Prostate gland (tissue), 2 donors: ENCODE measurements at regions not wholly inside any gene's neighbourhood (a gene's known extent, or its start where the extent isn't known, plus 50 kb on each side); places are given as distances from the start of the nearest gene placed in this dataset.

Source experiments
- DNase-seq: peaks from one replicate; pipeline ENCODE4 v3.0.0-alpha.2; 2019; ENCODE audit warnings: low spot score
- H3K27ac ChIP-seq, 2 donors: fragments of 200-600 bp; sonication (generic); 2 replicates each; pipeline ENCODE4 v1.5.1; 2017 to 2019
- H3K27me3 ChIP-seq: fragments of 200-600 bp; sonication (generic); replicated peaks from 2 replicates; pipeline ENCODE4 v1.5.1; 2019; ENCODE audit not compliant: insufficient read depth
- H3K36me3 ChIP-seq, 2 donors: fragments of 200-600 bp; sonication (generic); 1 replicate in 1 of 2; 2 replicates in 1 of 2; pipeline versions ENCODE4 v1.5.1 to v1.8.1; 2017 to 2019
- H3K4me1 ChIP-seq: fragments of 200-600 bp; sonication (generic); replicated peaks from 2 replicates; pipeline ENCODE4 v1.5.1; 2019
- H3K4me3 ChIP-seq, 2 donors: fragments of 200-600 bp; sonication (generic); 2 replicates each; pipeline ENCODE4 v1.5.1; 2017 to 2019
- H3K9me3 ChIP-seq: fragments of 200-600 bp; sonication (generic); 2 replicates; pipeline ENCODE4 v1.5.1; 2017
- CTCF ChIP-seq, 4 experiments: fragments of 200-600 bp in 2 of 4; fragments of 450-650 bp in 2 of 4; sonication (generic) in 2 of 4; IDR thresholded peaks; 1 replicate in 3 of 4; 2 replicates in 1 of 4; pipeline ENCODE4 v1.5.1; 2016 to 2019; ENCODE audit warnings: antibody characterized with exemption in 4 of 4, mild to moderate bottlenecking in 2 of 4, moderate library complexity in 2 of 4
- POLR2A ChIP-seq: fragments of 450-650 bp; IDR thresholded peaks from one replicate; pipeline ENCODE4 v1.6.1; 2016; ENCODE audit warnings: antibody characterized with exemption, mild to moderate bottlenecking
- POLR2AphosphoS5 ChIP-seq: sonication (generic); formaldehyde crosslinking; IDR thresholded peaks from one replicate; pipeline ENCODE4 v1.6.1; 2017; ENCODE audit warnings: antibody characterized with exemption
- WGBS: methylation state at CpG from one replicate; pipeline ENCODE4 v1.1.5; 2018; 5-methylcytosine and 5-hydroxymethylcytosine counted together
- intact Hi-C: fragments of 100-400 bp; cut with DNase I; formaldehyde crosslinking; loops from one replicate; pipeline ENCODE4 v1.14.2; 2022

- no peak for DNase-seq
- Histone ChIP-seq H3K36me3 (no peaks in the 10 kb centered on the region), H3K9me3 (no peaks in the 10 kb centered on the region), H3K27ac (no peak overlapping the region), H3K27me3 (no peaks in the 10 kb centered on the region), H3K4me1 (no peaks in the 10 kb centered on the region), H3K4me3 (no peak overlapping the region)
- 79% methylated on average over 5 of the region's 5 CpGs for WGBS
- no peak for TF ChIP-seq POLR2AphosphoS5
- intact Hi-C loops, result no loop called here
Measured at GRCh38 chr9:82593501-82593900, 469.4 kb downstream of the RASEF start.

GRCh38 chr9:82597241-82598203, 465.4 kb downstream of the RASEF start:
- H3K4me3 ChIP-seq, result no peak overlapping the region
- no peak for TF ChIP-seq POLR2AphosphoS5
- TF ChIP-seq CTCF (IDR thresholded peaks at IDR 0.05), result no peak
- TF ChIP-seq POLR2A, result no peak
- no peak overlapping the region for H3K27ac ChIP-seq
- 64% methylated on average over 12 of the region's 12 CpGs for WGBS
- no peaks in the 10 kb centered on the region for H3K36me3 ChIP-seq
- intact Hi-C loops, result no loop called here
- H3K4me1 ChIP-seq, result no peaks in the 10 kb centered on the region
- no peaks in the 10 kb centered on the region for H3K9me3 ChIP-seq
- no peak for DNase-seq
- no peaks in the 10 kb centered on the region for H3K27me3 ChIP-seq

GRCh38 chr9:82598241-82599039, 464.5 kb downstream of the RASEF start:
- H3K4me1 ChIP-seq, result no peaks in the 10 kb centered on the region
- 41% methylated on average over 6 of the region's 6 CpGs for WGBS
- H3K27ac ChIP-seq, result no peak overlapping the region
- TF ChIP-seq POLR2A (no peak), CTCF (IDR thresholded peaks at IDR 0.05) (no peak), POLR2AphosphoS5 (no peak)
- H3K4me3 ChIP-seq, result no peak overlapping the region
- no peaks in the 10 kb centered on the region for H3K36me3 ChIP-seq
- intact Hi-C loops, result no loop called here
- DNase-seq, result no peak
- no peaks in the 10 kb centered on the region for H3K9me3 ChIP-seq
- no peaks in the 10 kb centered on the region for H3K27me3 ChIP-seq

- Histone ChIP-seq H3K36me3 (no peaks in the 10 kb centered on the region), H3K27ac (no peak overlapping the region), H3K27me3 (no peaks in the 10 kb centered on the region), H3K4me1 (no peaks in the 10 kb centered on the region), H3K9me3 (no peaks in the 10 kb centered on the region), H3K4me3 (no peak overlapping the region)
- WGBS, result 69% methylated on average over 2 of the region's 2 CpGs
- DNase-seq, result no peak
- intact Hi-C loops, result no loop called here
- no peak for TF ChIP-seq POLR2AphosphoS5
- TF ChIP-seq CTCF (IDR thresholded peaks at IDR 0.05), result no peak
- TF ChIP-seq POLR2A, result no peak
Measured at GRCh38 chr9:82599336-82599949, 463.5 kb downstream of the RASEF start.
